Caco-2 (cell line): ENCODE measurements at regions not wholly inside any gene's neighbourhood (a gene's known extent, or its start where the extent isn't known, plus 50 kb on each side); places are given as distances from the start of the nearest gene placed in this dataset.

Experiments used
- BruUV-seq: library from RNA; stranded (reverse); fragments of 400-500 nt; replicated peaks from 2 replicates; lab custom pipeline; 2021; lab: Mats Ljungman, UMichigan
- CTCF ChIA-PET: fragments of 300-600 bp; sonication (Branson Sonifier 250); formaldehyde crosslinking; loops from one replicate; lab custom pipeline; 2022; ENCODE audit warnings: antibody characterized with exemption; lab: Charles Lee
- POLR2A ChIA-PET: fragments of 300-600 bp; sonication (Branson Sonifier 250); formaldehyde crosslinking; loops from one replicate; lab custom pipeline; 2022; ENCODE audit warnings: antibody characterized with exemption; lab: Charles Lee
- DNase-seq, 2 experiments: peaks; one replicate each; pipeline versions ENCODE4 v3.0.0 to v3.0.0-alpha.2; 2020 to 2022
- H3K27me3 ChIP-seq: replicated peaks from 2 replicates; pipeline ENCODE4 v1.6.0; 2011; ENCODE audit warnings: low read length; ENCODE audit not compliant: control insufficient read depth, insufficient read depth
- H3K36me3 ChIP-seq: 2 replicates; pipeline ENCODE4 v1.5.1; 2011; ENCODE audit warnings: low read length; ENCODE audit not compliant: control insufficient read depth, insufficient read depth
- H3K4me1 ChIP-seq: fragments of 250-450 bp; sonication (Bioruptor Pico); 2 replicates; pipeline ENCODE4 v1.5.1; 2020; ENCODE audit warnings: mild to moderate bottlenecking
- H3K4me3 ChIP-seq: 2 replicates; pipeline ENCODE4 v1.5.1; 2011; ENCODE audit warnings: low read depth, mild to moderate bottlenecking, control low read depth, low read length
- H3K9me3 ChIP-seq: fragments of 250-450 bp; sonication (Bioruptor Pico); 2 replicates; pipeline ENCODE4 v1.5.1; 2020; ENCODE audit warnings: mild to moderate bottlenecking, moderate library complexity
- H3K27ac Mint-ChIP-seq: one replicate; pipeline ENCODE4 v1.8.0; 2022; ENCODE audit warnings: mixed read lengths; ENCODE audit not compliant: unreplicated experiment
- H3K27me3 Mint-ChIP-seq: one replicate; pipeline ENCODE4 v1.8.0; 2022; ENCODE audit warnings: mixed read lengths; ENCODE audit not compliant: insufficient read depth, unreplicated experiment
- H3K36me3 Mint-ChIP-seq: one replicate; pipeline ENCODE4 v1.8.0; 2022; ENCODE audit warnings: mild to moderate bottlenecking, mixed read lengths; ENCODE audit not compliant: insufficient read depth, unreplicated experiment
- H3K4me1 Mint-ChIP-seq: one replicate; pipeline ENCODE4 v1.8.0; 2022; ENCODE audit warnings: low read depth, mixed read lengths; ENCODE audit not compliant: unreplicated experiment
- H3K4me3 Mint-ChIP-seq: one replicate; pipeline ENCODE4 v1.8.0; 2022; ENCODE audit warnings: mild to moderate bottlenecking, moderate library complexity, mixed read lengths; ENCODE audit not compliant: unreplicated experiment
- H3K9me3 Mint-ChIP-seq: one replicate; pipeline ENCODE4 v1.8.0; 2022; ENCODE audit warnings: mixed read lengths; ENCODE audit not compliant: unreplicated experiment
- intact Hi-C: fragments of 100-400 bp; cut with micrococcal nuclease; formaldehyde crosslinking; loops from one replicate; pipeline ENCODE4 v1.10.0; 2022; ENCODE audit not compliant: unreplicated experiment
- TF ChIP-seq, protein P1 (sequence below), 2 experiments: fragments of 200-600 bp in 1 of 2; IDR thresholded peaks; 1 replicate in 1 of 2; 2 replicates in 1 of 2; pipeline versions ENCODE4 v1.5.1 to v1.8.0; 2011 to 2022; ENCODE audit warnings: antibody characterized with exemption in 1 of 2, control low read depth in 1 of 2, inconsistent platforms in 1 of 2, low read depth in 1 of 2, low read length in 1 of 2, mild to moderate bottlenecking in 1 of 2, moderate library complexity in 1 of 2; ENCODE audit not compliant: insufficient read depth in 1 of 2, severe bottlenecking in 1 of 2, unreplicated experiment in 1 of 2

DNA sequence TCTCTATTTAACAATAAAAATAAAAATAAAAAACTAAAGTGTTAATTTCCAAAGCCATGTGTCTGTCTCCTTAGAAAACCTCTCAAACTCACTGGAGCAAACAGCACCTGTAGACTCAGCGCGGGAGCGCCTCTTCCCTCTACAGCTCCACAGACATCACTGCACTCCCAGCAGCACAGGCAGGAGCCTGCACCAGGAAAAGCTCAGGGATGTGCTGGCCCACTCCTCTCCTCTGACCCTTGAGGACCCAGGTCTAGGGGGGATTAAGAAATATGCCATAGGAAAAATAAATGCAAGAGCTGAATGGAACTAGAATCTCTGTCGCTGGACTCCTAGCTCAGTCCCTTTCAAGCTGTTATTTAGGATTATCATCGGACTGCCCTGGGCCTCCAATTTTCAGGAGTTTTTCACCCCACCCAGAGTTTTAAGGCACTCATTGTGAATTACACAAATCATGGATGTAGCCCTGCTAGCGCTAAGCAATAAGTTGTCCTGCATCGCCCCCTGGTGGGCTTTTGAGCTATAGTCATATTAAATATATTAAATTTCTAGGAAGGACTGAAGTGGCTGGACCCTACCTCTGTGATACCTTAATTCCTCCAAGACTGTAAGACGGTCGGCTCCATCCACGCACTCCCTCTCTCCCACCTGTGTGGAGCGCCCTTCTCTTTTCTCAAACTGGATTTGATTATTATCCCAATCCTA is 333.9 kb downstream of the UQCRFS1 start:
- Mint-ChIP-seq H3K36me3 (no peaks in the 10 kb centered on the region), H3K4me1 (no peaks in the 10 kb centered on the region), H3K9me3 (no peaks in the 10 kb centered on the region), H3K27ac (no peak overlapping the region), H3K4me3 (no peak overlapping the region), H3K27me3 (peaks cover 5% of the 10 kb centered on the region)
- CTCF ChIA-PET: interaction anchor here (0.5 to 1.0 kb wide), 6 partner anchors 25 to 905 kb away, joined by 3 to 22 read pairs (median 4); no protein-coding TSS in a partner anchor
- no TSS peak for BruUV-seq
- H3K4me3 ChIP-seq: no peak overlapping the region
- no peaks in the 10 kb centered on the region for H3K9me3 ChIP-seq
- no peaks in the 10 kb centered on the region for H3K4me1 ChIP-seq
- intact Hi-C loops: loop anchor here (1.0 to 2.0 kb wide), 4 partner anchors 142 to 912 kb away; no protein-coding TSS in a partner anchor
- H3K36me3 ChIP-seq: no peaks in the 10 kb centered on the region
- no peaks in the 10 kb centered on the region for H3K27me3 ChIP-seq
- TF ChIP-seq, protein P1, sequence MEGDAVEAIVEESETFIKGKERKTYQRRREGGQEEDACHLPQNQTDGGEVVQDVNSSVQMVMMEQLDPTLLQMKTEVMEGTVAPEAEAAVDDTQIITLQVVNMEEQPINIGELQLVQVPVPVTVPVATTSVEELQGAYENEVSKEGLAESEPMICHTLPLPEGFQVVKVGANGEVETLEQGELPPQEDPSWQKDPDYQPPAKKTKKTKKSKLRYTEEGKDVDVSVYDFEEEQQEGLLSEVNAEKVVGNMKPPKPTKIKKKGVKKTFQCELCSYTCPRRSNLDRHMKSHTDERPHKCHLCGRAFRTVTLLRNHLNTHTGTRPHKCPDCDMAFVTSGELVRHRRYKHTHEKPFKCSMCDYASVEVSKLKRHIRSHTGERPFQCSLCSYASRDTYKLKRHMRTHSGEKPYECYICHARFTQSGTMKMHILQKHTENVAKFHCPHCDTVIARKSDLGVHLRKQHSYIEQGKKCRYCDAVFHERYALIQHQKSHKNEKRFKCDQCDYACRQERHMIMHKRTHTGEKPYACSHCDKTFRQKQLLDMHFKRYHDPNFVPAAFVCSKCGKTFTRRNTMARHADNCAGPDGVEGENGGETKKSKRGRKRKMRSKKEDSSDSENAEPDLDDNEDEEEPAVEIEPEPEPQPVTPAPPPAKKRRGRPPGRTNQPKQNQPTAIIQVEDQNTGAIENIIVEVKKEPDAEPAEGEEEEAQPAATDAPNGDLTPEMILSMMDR (IDR thresholded peaks at IDR 0.05; ENCODE audit: insufficient read depth in 1 of 2, low read depth in 1 of 2, low read length in 1 of 2, severe bottlenecking in 1 of 2, unreplicated experiment in 1 of 2): peak; percentile 31 to 84
- peak; percentile 46 to 68 for DNase-seq
- POLR2A ChIA-PET: no interaction called here

DNA sequence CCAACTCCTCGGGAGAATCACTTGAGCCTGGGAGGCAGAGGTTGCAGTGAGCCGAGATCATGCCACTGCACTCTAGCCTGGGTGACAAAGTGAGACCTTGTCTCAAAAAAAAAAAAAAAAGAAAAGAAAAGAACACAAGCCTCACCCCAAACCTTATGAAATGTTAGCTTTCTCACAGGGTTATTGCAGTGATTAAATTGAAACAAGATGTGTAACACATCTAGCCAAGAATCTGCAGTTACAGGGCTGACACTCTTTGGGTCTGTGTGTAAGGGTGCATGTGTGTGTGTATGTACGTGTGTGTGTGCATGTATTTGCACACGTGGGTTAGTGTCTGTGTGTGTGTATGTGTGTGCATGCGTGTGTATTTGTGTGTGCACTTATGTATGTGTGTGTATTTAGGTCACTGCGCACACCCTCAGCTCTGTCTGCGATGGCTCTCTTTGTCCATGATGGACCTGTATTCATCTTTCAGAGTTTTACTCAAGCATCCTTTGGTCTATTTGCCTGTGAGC is 336.3 kb downstream of the UQCRFS1 start:
- Mint-ChIP-seq H3K27me3 (peaks cover 12% of the 10 kb centered on the region), H3K36me3 (no peaks in the 10 kb centered on the region), H3K4me3 (no peak overlapping the region), H3K27ac (no peak overlapping the region), H3K4me1 (no peaks in the 10 kb centered on the region), H3K9me3 (no peaks in the 10 kb centered on the region)
- no peaks in the 10 kb centered on the region for H3K9me3 ChIP-seq
- TF ChIP-seq, protein P1 (IDR thresholded peaks at IDR 0.05; ENCODE audit: insufficient read depth in 1 of 2, low read depth in 1 of 2, low read length in 1 of 2, severe bottlenecking in 1 of 2, unreplicated experiment in 1 of 2): no peak
- CTCF ChIA-PET: no interaction called here
- no peaks in the 10 kb centered on the region for H3K4me1 ChIP-seq
- H3K36me3 ChIP-seq: no peaks in the 10 kb centered on the region
- no TSS peak for BruUV-seq
- POLR2A ChIA-PET: no interaction called here
- no peak overlapping the region for H3K4me3 ChIP-seq
- intact Hi-C loops: no loop called here
- DNase-seq: no peak
- H3K27me3 ChIP-seq: no peaks in the 10 kb centered on the region

DNA sequence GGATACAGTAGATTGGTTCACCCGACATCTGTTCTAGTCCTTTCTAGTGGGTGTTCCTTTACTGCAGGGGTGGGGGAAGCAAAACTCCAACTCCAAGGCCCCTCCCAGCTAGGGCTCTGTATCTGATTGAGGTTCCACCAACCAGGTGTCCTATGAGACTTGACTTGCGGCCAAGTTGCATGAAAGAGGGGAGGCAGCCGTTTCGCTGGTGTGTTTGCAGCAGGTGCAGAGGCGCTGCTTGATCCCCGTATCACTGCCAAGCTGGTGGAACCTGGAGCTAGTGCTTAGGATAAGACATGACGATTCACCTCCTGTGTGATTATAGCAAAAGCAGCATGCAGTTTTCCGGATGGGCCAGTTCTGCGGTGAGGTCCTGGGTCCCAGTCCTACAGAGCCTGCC is 338.2 kb downstream of the UQCRFS1 start:
- Mint-ChIP-seq H3K9me3 (no peaks in the 10 kb centered on the region), H3K4me3 (no peak overlapping the region), H3K36me3 (no peaks in the 10 kb centered on the region), H3K4me1 (no peaks in the 10 kb centered on the region), H3K27me3 (peaks cover 12% of the 10 kb centered on the region), H3K27ac (no peak overlapping the region)
- Histone ChIP-seq H3K36me3 (no peaks in the 10 kb centered on the region), H3K4me1 (no peaks in the 10 kb centered on the region), H3K4me3 (no peak overlapping the region), H3K27me3 (no peaks in the 10 kb centered on the region), H3K9me3 (no peaks in the 10 kb centered on the region)
- TF ChIP-seq, protein P1 (IDR thresholded peaks at IDR 0.05; ENCODE audit: insufficient read depth in 1 of 2, low read depth in 1 of 2, low read length in 1 of 2, severe bottlenecking in 1 of 2, unreplicated experiment in 1 of 2): no peak
- POLR2A ChIA-PET: no interaction called here
- intact Hi-C loops: no loop called here
- no TSS peak for BruUV-seq
- DNase-seq: no peak
- CTCF ChIA-PET: no interaction called here
